H1 (cell line): ENCODE measurements at regions not wholly inside any gene's neighbourhood (a gene's known extent, or its start where the extent isn't known, plus 50 kb on each side); places are given as distances from the start of the nearest gene placed in this dataset.

Experiments
- CBX5 ChIP-seq: fragments of 300-800, 300-1000 bp; sonication (generic); IDR thresholded peaks from 2 replicates; pipeline ENCODE4 v1.7.1; 2016; ENCODE audit warnings: antibody characterized with exemption, low read length, low read depth
- CHD1 ChIP-seq: IDR thresholded peaks from 2 replicates; pipeline ENCODE4 v1.6.1; 2012; ENCODE audit warnings: low read depth, low read length, improper control_type of control experiment
- CHD2 ChIP-seq: IDR thresholded peaks from 2 replicates; pipeline ENCODE4 v1.6.1; 2012; ENCODE audit warnings: low read length, improper control_type of control experiment
- E2F6 ChIP-seq: IDR thresholded peaks from 2 replicates; pipeline ENCODE4 v1.6.1; 2012; ENCODE audit warnings: inconsistent platforms
- KDM1A ChIP-seq: fragments of 200-600, 300-600 bp; sonication (generic); IDR thresholded peaks from 2 replicates; pipeline ENCODE4 v1.7.1; 2016; ENCODE audit warnings: mild to moderate bottlenecking, low read length, borderline replicate concordance
- PHF8 ChIP-seq: fragments of 200-600 bp; sonication (generic); conservative IDR thresholded peaks from 2 replicates; pipeline ENCODE4 v1.7.1; 2012; ENCODE audit warnings: low read depth, mild to moderate bottlenecking, inconsistent platforms, low read length, moderate library complexity
- POLR2A ChIP-seq, 2 experiments: IDR thresholded peaks; 1 replicate in 1 of 2; 2 replicates in 1 of 2; pipeline ENCODE4 v1.6.1; 2011; ENCODE audit warnings: low read depth in 2 of 2, low read length in 2 of 2, mild to moderate bottlenecking in 2 of 2; ENCODE audit errors: control extremely low read depth in 1 of 2
- POLR2AphosphoS5 ChIP-seq: IDR thresholded peaks from 2 replicates; pipeline ENCODE4 v1.6.1; 2011; ENCODE audit warnings: low read depth, low read length
- RFX5 ChIP-seq: IDR thresholded peaks from 2 replicates; pipeline ENCODE4 v1.6.1; 2011; ENCODE audit warnings: low read depth, low read length, improper control_type of control experiment, borderline replicate concordance
- SAP30 ChIP-seq: fragments of 300-600 bp; sonication (generic); IDR thresholded peaks from 2 replicates; pipeline ENCODE4 v1.7.1; 2012; ENCODE audit warnings: low read length, moderate library complexity, mild to moderate bottlenecking, inconsistent platforms; ENCODE audit not compliant: insufficient read depth, insufficient replicate concordance

- TF ChIP-seq CBX5 (no peak), CHD2 (no peak), PHF8 (no peak), SAP30 (no peak), POLR2A (IDR thresholded peaks at IDR 0.05; ENCODE audit: control extremely low read depth in 1 of 2, low read depth in 2 of 2, low read length in 2 of 2) (no peak), CHD1 (no peak), KDM1A (no peak), RFX5 (no peak), POLR2AphosphoS5 (no peak), E2F6 (no peak)
These were observed 145.3 kb upstream of the ADAMTS5 start for GRCh38 chr21:27112186-27112585.
